ENCODE measurements at regions not wholly inside any gene's neighbourhood (a gene's known extent, or its start where the extent isn't known, plus 50 kb on each side); places are given as distances from the start of the nearest gene placed in this dataset.

- ChIA-PET CTCF (ENCODE audit: partially characterized antibody) (interaction anchor here (0.7 to 5.6 kb wide), 29 partner anchors 10 to 803 kb away, joined by 3 to 41 read pairs (median 3); no protein-coding TSS in a partner anchor), POLR2A (ENCODE audit: partially characterized antibody) (interaction anchor here (0.8 kb wide), 1 partner anchor 102 kb away, joined by 3 read pairs; no protein-coding TSS in a partner anchor)
- no peak overlapping the region for H2AK5ac ChIP-seq (ENCODE audit: low read depth, low read length)
- H3K4ac ChIP-seq (replicated peaks; ENCODE audit: insufficient read length, low read depth, low read length) = no peak overlapping the region
- DNase-seq (ENCODE audit: low read depth in 1 of 2, low spot score in 2 of 2) (peak; percentile 3 to 51), FAIRE-seq (peak; percentile 85)
- no peak overlapping the region for H2BK20ac ChIP-seq (ENCODE audit: low read length)
- no peaks in the 10 kb centered on the region for H3K79me2 ChIP-seq (ENCODE audit: control insufficient read depth in 1 of 2, insufficient read depth in 2 of 2, low read length in 2 of 2)
- no peaks in the 10 kb centered on the region for H3K79me1 ChIP-seq (ENCODE audit: low read depth, low read length)
- no peaks in the 10 kb centered on the region for H3K36me3 ChIP-seq (ENCODE audit: control insufficient read depth in 2 of 4, insufficient read depth in 4 of 4, low read length in 3 of 4)
- no peaks in the 10 kb centered on the region for H3K9me3 ChIP-seq (ENCODE audit: insufficient read depth in 2 of 2, low read depth in 1 of 2, low read length in 1 of 2)
- H3K4me3 ChIP-seq (ENCODE audit: extremely low read depth in 1 of 4, insufficient read depth in 2 of 4, low read depth in 3 of 4, low read length in 4 of 4) = no peak overlapping the region
- peak overlapping the region; percentile 3 for H4K5ac ChIP-seq (ENCODE audit: insufficient read length, low read depth, low read length)
- no peak overlapping the region for H3K4me2 ChIP-seq (ENCODE audit: insufficient read depth in 1 of 2, low read depth in 2 of 2, low read length in 2 of 2)
- no peak overlapping the region for H4K8ac ChIP-seq (ENCODE audit: extremely low read depth, insufficient read depth, low read length)
- no peaks in the 10 kb centered on the region for H3K27me3 ChIP-seq (replicated peaks in 1 of 4; ENCODE audit: control insufficient read depth in 3 of 4, extremely low read depth in 1 of 4, insufficient read depth in 3 of 4, low read length in 3 of 4)
- no peak overlapping the region for H3K27ac ChIP-seq (ENCODE audit: low read depth, low read length)
- no peak overlapping the region for H3K56ac ChIP-seq (replicated peaks; ENCODE audit: insufficient read length, low read depth, low read length)
- peak overlapping the region; percentile 16 for H4K91ac ChIP-seq (replicated peaks; ENCODE audit: insufficient read length, low read length)
- H3K4me1 ChIP-seq (replicated peaks in 1 of 4; ENCODE audit: control insufficient read depth in 3 of 4, insufficient read depth in 4 of 4, low read length in 3 of 4) = peaks cover 0 to 3% (median 0%) of the 10 kb centered on the region in 4 experiments; a peak in 1 of 7 replicates
- H3K14ac ChIP-seq (ENCODE audit: insufficient read length) = no peak overlapping the region
- no peak overlapping the region for H3K9ac ChIP-seq (replicated peaks in 1 of 4; ENCODE audit: extremely low read depth in 1 of 4, low read depth in 3 of 4, low read length in 3 of 4)
- H2BK15ac ChIP-seq (ENCODE audit: low read length) = no peak overlapping the region; the same call in 1 of the 2 replicates
- no peaks in the 10 kb centered on the region for H4K20me1 ChIP-seq (replicated peaks in 1 of 2; ENCODE audit: control insufficient read depth in 1 of 2, insufficient read depth in 2 of 2, low read length in 2 of 2)
- H3K18ac ChIP-seq (ENCODE audit: extremely low read depth, low read length) = no peak overlapping the region
- H2BK120ac ChIP-seq (replicated peaks; ENCODE audit: low read depth, low read length) = no peak overlapping the region
- WGBS, 2 experiments (ENCODE audit: extremely low coverage in 1 of 2, insufficient coverage in 1 of 2, insufficient read length in 1 of 2, insufficient replicate concordance in 2 of 2, low coverage in 1 of 2, low lambda C conversion rate in 2 of 2, missing lambda C conversion rate in 1 of 2) = 68% methylated on average over 7 of the region's 7 CpGs; no CpG with 5 or more reads in 1 of the 2 experiments
- H2BK5ac ChIP-seq (ENCODE audit: low read depth, low read length) = no peak overlapping the region
- H2BK12ac ChIP-seq (ENCODE audit: low read depth, low read length) = peak overlapping the region; percentile 53; the same call in 1 of the 2 replicates
- H3K23me2 ChIP-seq (ENCODE audit: low read depth, low read length) = no peaks in the 10 kb centered on the region
- H3K23ac ChIP-seq (ENCODE audit: insufficient read length) = no peak overlapping the region
- peak overlapping the region; percentile 70; the same call in 1 of the 2 replicates for H2AFZ ChIP-seq (ENCODE audit: low read length)
- TF ChIP-seq CTCF (IDR thresholded peaks at IDR 0.05; ENCODE audit: control extremely low read depth in 1 of 3, insufficient read depth in 1 of 3, low read depth in 1 of 3, low read length in 3 of 3) = peak in 2 of 3 experiments; percentile 53 to 61; a peak in 3 of 4 replicates
- no peak for TF ChIP-seq TAF7 (optimal IDR thresholded peaks at IDR 0.05; ENCODE audit: borderline replicate concordance, low read depth, low read length)
- TF ChIP-seq RAD21 (IDR thresholded peaks at IDR 0.05 in 1 of 2, conservative IDR thresholded peaks at IDR 0.05 in 1 of 2; ENCODE audit: low read depth in 2 of 2, low read length in 2 of 2) = peak; percentile 86 to 90
Observed at GRCh38 chr16:52861614-52862022, 191.1 kb downstream of the CHD9NB start.
